ENCODE measurements at regions not wholly inside any gene's neighbourhood (a gene's known extent, or its start where the extent isn't known, plus 50 kb on each side); places are given as distances from the start of the nearest gene placed in this dataset.

DNA sequence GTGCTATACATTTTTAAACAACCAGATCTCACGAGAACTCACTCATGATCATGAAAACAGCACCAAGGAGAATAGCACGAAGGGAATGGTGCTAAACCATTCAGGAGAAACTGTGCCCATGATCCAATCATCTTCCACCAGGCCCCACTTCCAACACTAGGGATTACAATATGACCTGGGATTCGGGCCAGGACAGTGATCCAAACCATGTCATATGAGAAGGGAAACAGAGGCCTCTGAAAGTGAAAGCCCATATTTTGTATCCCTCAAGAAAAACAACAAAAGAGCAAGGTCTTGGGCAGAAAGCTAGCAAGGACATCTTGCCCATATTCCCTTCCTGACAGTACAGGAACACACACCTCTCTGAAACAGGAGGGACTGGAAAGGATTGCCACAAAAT, 163.9 kb upstream of the VASH1 start:
- TF ChIP-seq POLR2AphosphoS5 (IDR thresholded peaks at IDR 0.05; ENCODE audit: low read depth, low read length) (no peak), POLR2A (IDR thresholded peaks at IDR 0.05; ENCODE audit: low read depth, low read length) (no peak)
